H9 (cell line): ENCODE measurements at regions not wholly inside any gene's neighbourhood (a gene's known extent, or its start where the extent isn't known, plus 50 kb on each side); places are given as distances from the start of the nearest gene placed in this dataset.

ENCODE experiments used
- DNase-seq: peaks from one replicate; pipeline ENCODE4 v3.0.0-alpha.2; 2017
- H2AFZ ChIP-seq: one replicate; pipeline ENCODE4 v1.6.1; 2013; ENCODE audit warnings: mild to moderate bottlenecking, low read length, control low read depth, moderate library complexity
- H2AK5ac ChIP-seq: 2 replicates; pipeline ENCODE4 v1.6.1; 2013; ENCODE audit warnings: low read length, control low read depth, mixed read lengths; ENCODE audit not compliant: insufficient read length
- H2BK120ac ChIP-seq: one replicate; pipeline ENCODE4 v1.6.1; 2013; ENCODE audit warnings: low read depth, mild to moderate bottlenecking, low read length, control low read depth, inconsistent platforms; ENCODE audit not compliant: poor library complexity, severe bottlenecking
- H2BK12ac ChIP-seq: 2 replicates; pipeline ENCODE4 v1.6.1; 2013; ENCODE audit warnings: low read length, control low read depth, mixed read lengths, low read depth; ENCODE audit not compliant: insufficient read length
- H2BK15ac ChIP-seq: 2 replicates; pipeline ENCODE4 v1.6.1; 2013; ENCODE audit warnings: low read depth, low read length, control low read depth
- H2BK20ac ChIP-seq: one replicate; pipeline ENCODE4 v1.6.1; 2013; ENCODE audit warnings: low read depth, mild to moderate bottlenecking, low read length, control low read depth, inconsistent platforms; ENCODE audit not compliant: poor library complexity, severe bottlenecking
- H2BK5ac ChIP-seq: 2 replicates; pipeline ENCODE4 v1.6.1; 2013; ENCODE audit warnings: low read length, control low read depth, mixed read lengths; ENCODE audit not compliant: insufficient read length
- H3K14ac ChIP-seq: 2 replicates; pipeline ENCODE4 v1.6.1; 2013; ENCODE audit warnings: low read length, control low read depth; ENCODE audit not compliant: insufficient read depth
- H3K18ac ChIP-seq: 2 replicates; pipeline ENCODE4 v1.6.1; 2013; ENCODE audit warnings: low read depth, mild to moderate bottlenecking, mixed read lengths, low read length, control low read depth; ENCODE audit not compliant: insufficient read length
- H3K23ac ChIP-seq: 2 replicates; pipeline ENCODE4 v1.6.1; 2013; ENCODE audit warnings: low read length, control low read depth, mixed read lengths, low read depth; ENCODE audit not compliant: insufficient read length
- H3K23me2 ChIP-seq: 2 replicates; pipeline ENCODE4 v1.6.1; 2013; ENCODE audit warnings: low read depth, mild to moderate bottlenecking, mixed read lengths, low read length, control low read depth; ENCODE audit not compliant: insufficient read length, poor library complexity, severe bottlenecking
- H3K27ac ChIP-seq: 2 replicates; pipeline ENCODE4 v1.5.1; 2013; ENCODE audit warnings: low read length, control low read depth, mixed read lengths, low read depth; ENCODE audit not compliant: insufficient read length
- H3K27me3 ChIP-seq: 2 replicates; pipeline ENCODE4 v1.6.1; 2013; ENCODE audit warnings: low read length, control low read depth, inconsistent platforms; ENCODE audit not compliant: insufficient read depth
- H3K4ac ChIP-seq: 2 replicates; pipeline ENCODE4 v1.6.1; 2013; ENCODE audit warnings: low read depth, mild to moderate bottlenecking, control low read depth, inconsistent platforms, low read length, moderate library complexity
- H3K4me1 ChIP-seq: 2 replicates; pipeline ENCODE4 v1.6.1; 2013; ENCODE audit warnings: low read length, control low read depth, inconsistent platforms; ENCODE audit not compliant: insufficient read depth
- H3K4me2 ChIP-seq: 2 replicates; pipeline ENCODE4 v1.6.1; 2013; ENCODE audit warnings: low read length, control low read depth, mixed read lengths; ENCODE audit not compliant: insufficient read length, insufficient read depth
- H3K56ac ChIP-seq: 2 replicates; pipeline ENCODE4 v1.6.1; 2013; ENCODE audit warnings: low read depth, mild to moderate bottlenecking, mixed read lengths, low read length, control low read depth; ENCODE audit not compliant: insufficient read length
- H3K79me1 ChIP-seq: 2 replicates; pipeline ENCODE4 v1.6.1; 2013; ENCODE audit warnings: low read depth, mild to moderate bottlenecking, moderate library complexity, low read length, control low read depth, inconsistent platforms; ENCODE audit not compliant: insufficient read depth, poor library complexity, severe bottlenecking
- H3K79me2 ChIP-seq: 2 replicates; pipeline ENCODE4 v1.6.1; 2013; ENCODE audit warnings: low read length, control low read depth, inconsistent platforms; ENCODE audit not compliant: insufficient read depth
- H3K9ac ChIP-seq: 2 replicates; pipeline ENCODE4 v1.6.1; 2013; ENCODE audit warnings: low read length, control low read depth, mixed read lengths; ENCODE audit not compliant: insufficient read length; ENCODE audit errors: extremely low read depth
- H3K9me3 ChIP-seq: one replicate; pipeline ENCODE4 v1.6.1; 2013; ENCODE audit warnings: low read depth, low read length, inconsistent platforms; ENCODE audit not compliant: control insufficient read depth
- H3T11ph ChIP-seq: one replicate; pipeline ENCODE4 v1.6.1; 2013; ENCODE audit warnings: mild to moderate bottlenecking, low read length, control low read depth, inconsistent platforms
- H4K20me1 ChIP-seq: one replicate; pipeline ENCODE4 v1.6.1; 2013; ENCODE audit not compliant: control insufficient read depth, insufficient read length, insufficient read depth
- H4K5ac ChIP-seq: 2 replicates; pipeline ENCODE4 v1.6.1; 2013; ENCODE audit warnings: low read depth, mild to moderate bottlenecking, mixed read lengths, low read length, control low read depth; ENCODE audit not compliant: insufficient read length
- H4K8ac ChIP-seq: replicated peaks from 2 replicates; pipeline ENCODE4 v1.6.1; 2013; ENCODE audit warnings: low read length, control low read depth, mixed read lengths, low read depth; ENCODE audit not compliant: insufficient read length
- H4K91ac ChIP-seq: 2 replicates; pipeline ENCODE4 v1.6.1; 2013; ENCODE audit warnings: low read depth, mild to moderate bottlenecking, moderate library complexity, mixed read lengths, low read length, control low read depth; ENCODE audit not compliant: insufficient read length
- H3K27ac Mint-ChIP-seq, 3 experiments: 2 replicates in 2 of 3; 3 replicates in 1 of 3; pipeline ENCODE4 v1.8.0; 2020 to 2021; ENCODE audit warnings: mixed read lengths in 3 of 3, mild to moderate bottlenecking in 1 of 3, moderate library complexity in 1 of 3
- H3K27me3 Mint-ChIP-seq: 2 replicates; pipeline ENCODE4 v1.8.0; 2021; ENCODE audit warnings: low read depth, mild to moderate bottlenecking, moderate library complexity, mixed read lengths
- H3K36me3 Mint-ChIP-seq, 3 experiments: 2 replicates in 2 of 3; 3 replicates in 1 of 3; pipeline ENCODE4 v1.8.0; 2020 to 2021; ENCODE audit warnings: low read depth in 3 of 3, mixed read lengths in 3 of 3; ENCODE audit not compliant: insufficient read depth in 1 of 3
- H3K4me1 Mint-ChIP-seq, 2 experiments: 2 replicates each; pipeline ENCODE4 v1.8.0; 2020; ENCODE audit warnings: mixed read lengths in 2 of 2
- H3K4me3 Mint-ChIP-seq, 2 experiments: 2 replicates in 1 of 2; 3 replicates in 1 of 2; pipeline ENCODE4 v1.8.0; 2020 to 2021; ENCODE audit warnings: mild to moderate bottlenecking in 2 of 2, mixed read lengths in 2 of 2, moderate library complexity in 1 of 2
- H3K9me3 Mint-ChIP-seq, 2 experiments: 2 replicates in 1 of 2; 3 replicates in 1 of 2; pipeline ENCODE4 v1.8.0; 2020; ENCODE audit warnings: mild to moderate bottlenecking in 2 of 2, mixed read lengths in 2 of 2, moderate library complexity in 1 of 2
- CTCF ChIP-seq: fragments of 200-600 bp; sonication (generic); conservative IDR thresholded peaks from 3 replicates; pipeline ENCODE4 v1.8.0; 2021; ENCODE audit warnings: antibody characterized with exemption, mild to moderate bottlenecking
- WGBS: extraction: QIAGEN DNeasy Blood & Tissue Kit; methylation state at CpG from one replicate; pipeline ENCODE4 v1.1.7; 2013; ENCODE audit warnings: missing lambda C conversion rate, low lambda C conversion rate, mixed read lengths; ENCODE audit not compliant: insufficient read length; ENCODE audit errors: extremely low coverage; 5-methylcytosine and 5-hydroxymethylcytosine counted together

GRCh38 chr15:97235611-97235985 is 724.9 kb upstream of the ARRDC4 start:
- Histone ChIP-seq H4K20me1 (no peaks in the 10 kb centered on the region), H3K27ac (no peak overlapping the region), H3K14ac (no peak overlapping the region), H3K18ac (no peak overlapping the region), H3K79me2 (no peaks in the 10 kb centered on the region), H3K56ac (no peak overlapping the region), H3K4me1 (no peaks in the 10 kb centered on the region), H3K27me3 (no peaks in the 10 kb centered on the region; the same call in 1 of the 2 replicates), H2BK12ac (no peak overlapping the region), H3K9ac (no peak overlapping the region), H3K23me2 (no peaks in the 10 kb centered on the region), H4K91ac (no peak overlapping the region), H3K79me1 (no peaks in the 10 kb centered on the region), H2AK5ac (no peak overlapping the region), H2BK15ac (no peak overlapping the region), H3K23ac (no peak overlapping the region), H2BK5ac (no peak overlapping the region), H2AFZ (no peak overlapping the region), H3K4me2 (no peak overlapping the region), H4K8ac (no peak overlapping the region), H3K9me3 (no peaks in the 10 kb centered on the region), H2BK20ac (no peak overlapping the region), H3K4ac (no peak overlapping the region), H3T11ph (no peak overlapping the region), H4K5ac (no peak overlapping the region), H2BK120ac (no peak overlapping the region)
- 0 out of 7 replicates have a peak, but pooled peaks cover 0 to 2% (median 0%) of the 10 kb centered on the region in 3 experiments for H3K36me3 Mint-ChIP-seq
- peaks cover 0 to 8% of the 10 kb centered on the region in 2 experiments; a peak in 3 of 5 replicates for H3K9me3 Mint-ChIP-seq
- no CpG with 5 or more reads among the region's 7 CpGs for WGBS
- peaks cover 0 to 2% of the 10 kb centered on the region in 2 experiments; a peak in 2 of 4 replicates for H3K4me1 Mint-ChIP-seq
- H3K27ac Mint-ChIP-seq: no peak overlapping the region
- no peak overlapping the region for H3K4me3 Mint-ChIP-seq
- TF ChIP-seq CTCF: no peak
- DNase-seq: no peak
- peaks cover 8% of the 10 kb centered on the region for H3K27me3 Mint-ChIP-seq
